NCI-H524 treated with DMSO at 0.1 percent for 48 hours (cell line): ENCODE measurements at regions not wholly inside any gene's neighbourhood (a gene's known extent, or its start where the extent isn't known, plus 50 kb on each side); places are given as distances from the start of the nearest gene placed in this dataset.
"Not testable (repeated sequence)": the region's sequence is repeated elsewhere in the genome, so short reads cannot be mapped to it uniquely, and the experiment has no call there.

Experiments used
- DNase-seq: peaks from one replicate; lab custom pipeline; 2025; lab: John Stamatoyannopoulos, UW

- no peak for DNase-seq
Observed at GRCh38 chr13:33662392-33662791, 155.6 kb upstream of the RFC3 start.

- no peak for DNase-seq
Observed at GRCh38 chr13:33665626-33666175, 152.2 kb upstream of the RFC3 start.

GRCh38 chr13:33671560-33671959 is 146.4 kb upstream of the RFC3 start:
- no peak for DNase-seq

GRCh38 chr13:33672022-33672421 is 145.9 kb upstream of the RFC3 start:
- not testable (repeated sequence) for DNase-seq

GRCh38 chr13:33676045-33676989 is 141.6 kb upstream of the RFC3 start:
- DNase-seq = peak; percentile 29

GRCh38 chr13:33677215-33677614 is 140.7 kb upstream of the RFC3 start:
- DNase-seq = no peak

- no peak for DNase-seq
Observed at GRCh38 chr13:33678084-33678483, 139.9 kb upstream of the RFC3 start.

- no peak for DNase-seq
Observed at GRCh38 chr13:33678906-33679657, 138.9 kb upstream of the RFC3 start.

- DNase-seq = no peak
Observed at GRCh38 chr13:33679658-33680012, 138.3 kb upstream of the RFC3 start.

GRCh38 chr13:33682020-33682564 is 135.9 kb upstream of the RFC3 start:
- DNase-seq = no peak

GRCh38 chr13:33682646-33683045 is 135.3 kb upstream of the RFC3 start:
- not testable (repeated sequence) for DNase-seq

- no peak for DNase-seq
Observed at GRCh38 chr13:33683376-33683775, 134.6 kb upstream of the RFC3 start.

- no peak for DNase-seq
Observed at GRCh38 chr13:33684874-33685273, 133.1 kb upstream of the RFC3 start.

GRCh38 chr13:33686772-33687480 is 131.0 kb upstream of the RFC3 start:
- no peak for DNase-seq

- DNase-seq = no peak
Observed at GRCh38 chr13:33690354-33690753, 127.6 kb upstream of the RFC3 start.

- no peak for DNase-seq
Observed at GRCh38 chr13:33691980-33692379, 126.0 kb upstream of the RFC3 start.

GRCh38 chr13:33692531-33692930 is 125.4 kb upstream of the RFC3 start:
- DNase-seq = no peak

- no peak for DNase-seq
Observed at GRCh38 chr13:33694546-33694945, 123.4 kb upstream of the RFC3 start.

- no peak for DNase-seq
Observed at GRCh38 chr13:33696530-33696929, 121.4 kb upstream of the RFC3 start.

GRCh38 chr13:33697926-33698325 is 120.0 kb upstream of the RFC3 start:
- DNase-seq = no peak

- DNase-seq = no peak
Observed at GRCh38 chr13:33707449-33707848, 110.5 kb upstream of the RFC3 start.

GRCh38 chr13:33710924-33711323 is 107.0 kb upstream of the RFC3 start:
- DNase-seq = no peak
